IPS-20b (cell line): ENCODE measurements at regions not wholly inside any gene's neighbourhood (a gene's known extent, or its start where the extent isn't known, plus 50 kb on each side); places are given as distances from the start of the nearest gene placed in this dataset.

Experiments
- H3K27ac ChIP-seq: one replicate; pipeline ENCODE4 v1.5.1; 2013; ENCODE audit warnings: low read length
- H3K27me3 ChIP-seq: 2 replicates; pipeline ENCODE4 v1.6.1; 2013; ENCODE audit warnings: mild to moderate bottlenecking, low read length, inconsistent platforms; ENCODE audit not compliant: insufficient read depth
- H3K36me3 ChIP-seq: 2 replicates; pipeline ENCODE4 v1.6.1; 2013; ENCODE audit warnings: low read depth, mild to moderate bottlenecking, inconsistent platforms, low read length, moderate library complexity; ENCODE audit not compliant: insufficient read depth
- H3K4me1 ChIP-seq: 2 replicates; pipeline ENCODE4 v1.6.1; 2013; ENCODE audit warnings: mild to moderate bottlenecking, control low read depth, inconsistent platforms, low read length, moderate library complexity; ENCODE audit not compliant: insufficient read depth
- H3K4me3 ChIP-seq: 2 replicates; pipeline ENCODE4 v1.5.1; 2013; ENCODE audit warnings: mild to moderate bottlenecking, low read length, inconsistent platforms
- H3K9ac ChIP-seq: 2 replicates; pipeline ENCODE4 v1.6.1; 2013; ENCODE audit warnings: low read depth, mild to moderate bottlenecking, inconsistent platforms, low read length, moderate library complexity
- H3K9me3 ChIP-seq: 2 replicates; pipeline ENCODE4 v1.6.1; 2013; ENCODE audit warnings: mild to moderate bottlenecking, low read depth, low read length, inconsistent platforms; ENCODE audit not compliant: insufficient read depth

GRCh38 chr15:67892559-67893377 lies 52.9 kb upstream of the RNU6-1 start:
- no peaks in the 10 kb centered on the region for H3K36me3 ChIP-seq
- no peaks in the 10 kb centered on the region for H3K4me1 ChIP-seq
- peaks cover 9% of the 10 kb centered on the region for H3K9me3 ChIP-seq
- no peak overlapping the region for H3K27ac ChIP-seq
- H3K4me3 ChIP-seq, result no peak overlapping the region
- H3K27me3 ChIP-seq, result no peaks in the 10 kb centered on the region
- no peak overlapping the region for H3K9ac ChIP-seq

- Histone ChIP-seq H3K4me3 (no peak overlapping the region), H3K36me3 (no peaks in the 10 kb centered on the region), H3K4me1 (no peaks in the 10 kb centered on the region), H3K9me3 (peaks cover 8% of the 10 kb centered on the region; the same call in 1 of the 2 replicates), H3K27ac (no peak overlapping the region), H3K27me3 (no peaks in the 10 kb centered on the region), H3K9ac (no peak overlapping the region)
Observed at GRCh38 chr15:67895237-67895636, 55.4 kb upstream of the RNU6-1 start.

DNA sequence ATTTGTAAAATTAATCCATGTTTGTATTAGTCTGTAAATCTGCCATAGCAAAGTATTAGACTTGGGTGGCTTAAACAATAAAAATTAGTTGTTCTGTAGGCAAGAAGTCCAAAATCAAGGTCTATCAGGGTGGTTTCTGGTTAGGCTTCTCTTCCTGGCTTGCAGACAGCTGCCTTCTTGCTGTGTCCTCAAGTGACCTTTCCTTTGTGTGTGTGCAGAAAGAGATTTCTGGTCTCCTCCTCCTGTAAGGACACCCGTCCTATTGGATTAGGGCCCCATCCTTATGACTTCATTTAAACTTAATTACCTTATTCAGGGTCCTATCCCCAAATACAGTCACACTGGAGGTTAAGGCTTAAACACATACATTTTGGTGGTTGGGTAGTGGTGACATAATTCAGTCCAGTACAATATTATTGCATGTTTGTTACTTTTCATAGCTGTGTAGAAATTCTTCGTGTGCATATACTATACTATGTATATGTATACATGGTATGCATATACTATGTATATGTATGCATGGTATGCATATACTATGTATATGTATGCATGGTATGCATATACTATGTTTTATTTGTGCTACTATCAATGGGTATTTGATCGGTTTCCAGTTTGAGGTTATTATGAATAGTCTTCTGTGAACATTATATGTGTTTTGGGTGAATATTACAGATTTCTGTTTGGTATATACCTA lies 57.9 kb upstream of the RNU6-1 start:
- Histone ChIP-seq H3K27me3 (no peaks in the 10 kb centered on the region), H3K27ac (no peak overlapping the region), H3K9ac (no peak overlapping the region), H3K36me3 (no peaks in the 10 kb centered on the region), H3K4me3 (no peak overlapping the region), H3K4me1 (no peaks in the 10 kb centered on the region), H3K9me3 (peaks cover 3% of the 10 kb centered on the region; the same call in 1 of the 2 replicates)

DNA sequence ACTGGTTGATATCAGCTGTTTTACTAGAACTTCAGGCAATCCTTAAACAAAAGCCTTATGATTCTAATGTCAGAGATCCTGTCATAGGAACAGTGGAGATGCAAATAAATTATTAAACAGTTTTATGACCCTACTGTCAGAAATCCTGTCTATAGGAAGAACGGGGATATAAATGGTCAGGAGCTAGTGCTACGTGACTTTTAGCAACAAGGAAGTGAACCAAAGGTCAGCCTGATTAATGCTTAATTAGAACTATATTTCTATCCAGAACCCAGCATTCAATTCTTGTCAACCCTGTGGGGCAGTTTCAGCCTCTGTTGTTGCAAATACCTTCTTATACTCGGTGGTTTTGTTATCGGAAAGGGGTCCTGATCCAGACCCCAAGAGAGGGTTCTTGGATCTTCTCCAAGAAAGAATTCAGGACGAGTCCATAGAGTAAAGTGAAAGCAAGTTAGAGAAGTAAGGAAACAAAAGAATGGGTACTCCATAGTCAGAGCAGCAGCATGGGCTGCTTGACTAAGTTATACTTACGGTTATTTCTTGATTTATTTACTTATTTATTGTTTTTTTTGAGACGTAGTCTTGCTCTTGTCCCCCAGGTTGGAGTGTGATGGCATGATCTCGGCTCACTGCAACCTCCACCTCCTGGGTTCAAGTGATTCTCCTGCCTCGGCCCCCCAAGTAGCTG lies 59.9 kb upstream of the RNU6-1 start:
- Histone ChIP-seq H3K9ac (no peak overlapping the region), H3K27me3 (no peaks in the 10 kb centered on the region), H3K4me1 (no peaks in the 10 kb centered on the region), H3K9me3 (peaks cover 3% of the 10 kb centered on the region; the same call in 1 of the 2 replicates), H3K27ac (no peak overlapping the region), H3K4me3 (no peak overlapping the region), H3K36me3 (no peaks in the 10 kb centered on the region)

- H3K27ac ChIP-seq, result no peak overlapping the region
- no peak overlapping the region for H3K9ac ChIP-seq
- no peaks in the 10 kb centered on the region for H3K4me1 ChIP-seq
Observed at GRCh38 chr15:67900621-67901147, 60.8 kb upstream of the RNU6-1 start.

GRCh38 chr15:67901922-67902321 lies 62.1 kb upstream of the RNU6-1 start:
- Histone ChIP-seq H3K4me3 (no peak overlapping the region), H3K9me3 (no peaks in the 10 kb centered on the region), H3K27ac (no peak overlapping the region), H3K27me3 (no peaks in the 10 kb centered on the region), H3K4me1 (no peaks in the 10 kb centered on the region), H3K36me3 (no peaks in the 10 kb centered on the region), H3K9ac (no peak overlapping the region)

More at GRCh38 chr15:67900621-67901147, 60.8 kb upstream of the RNU6-1 start:
- no peaks in the 10 kb centered on the region for H3K36me3 ChIP-seq
- no peak overlapping the region for H3K4me3 ChIP-seq
- no peaks in the 10 kb centered on the region for H3K9me3 ChIP-seq
- no peaks in the 10 kb centered on the region for H3K27me3 ChIP-seq

DNA sequence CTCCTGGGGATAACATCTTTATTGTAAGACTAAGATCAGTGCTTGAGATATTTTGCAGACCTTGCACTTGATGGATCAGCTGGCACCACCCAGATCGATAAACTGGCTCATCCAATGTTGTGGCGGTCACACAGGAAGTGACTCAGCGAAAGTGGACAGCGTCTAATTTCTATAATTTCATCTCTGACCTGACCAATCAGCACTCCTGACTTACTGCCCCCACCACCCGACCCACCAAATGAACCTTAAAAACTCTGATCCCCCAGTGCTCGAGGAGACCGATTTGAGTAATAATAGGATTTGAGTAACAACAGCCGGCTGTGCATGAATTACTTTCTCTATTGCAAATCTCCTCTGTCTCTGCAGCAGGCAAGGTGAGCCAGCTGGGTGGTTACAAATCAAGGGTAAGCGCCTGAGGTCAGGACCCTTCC lies 62.7 kb upstream of the RNU6-1 start:
- Histone ChIP-seq H3K9ac (no peak overlapping the region), H3K9me3 (no peaks in the 10 kb centered on the region), H3K4me1 (no peaks in the 10 kb centered on the region), H3K4me3 (no peak overlapping the region), H3K27me3 (no peaks in the 10 kb centered on the region), H3K36me3 (no peaks in the 10 kb centered on the region), H3K27ac (no peak overlapping the region)

DNA sequence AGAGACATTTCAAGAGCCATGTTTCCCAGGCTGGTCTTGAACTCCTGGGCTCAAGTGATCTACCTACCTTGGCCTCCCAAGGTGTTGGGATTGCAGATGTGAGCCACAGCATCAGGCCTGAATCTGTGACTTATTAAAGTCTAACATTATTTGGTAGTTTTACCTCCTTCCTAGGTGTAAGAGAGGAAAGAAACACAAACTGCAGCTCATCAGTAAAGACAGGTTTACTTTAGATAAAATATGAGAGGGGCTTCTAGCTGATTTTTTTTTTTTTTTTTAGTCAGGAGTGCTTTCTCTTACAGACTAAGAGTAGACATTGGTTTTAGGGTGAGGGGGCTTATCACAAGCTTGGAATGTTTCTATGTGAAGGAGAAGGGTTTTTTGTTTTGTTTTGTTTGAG lies 63.9 kb upstream of the RNU6-1 start:
- H3K36me3 ChIP-seq, result no peaks in the 10 kb centered on the region
- no peak overlapping the region for H3K27ac ChIP-seq
- no peak overlapping the region for H3K9ac ChIP-seq
- no peaks in the 10 kb centered on the region for H3K4me1 ChIP-seq
- H3K9me3 ChIP-seq, result peaks cover 2% of the 10 kb centered on the region; the same call in 1 of the 2 replicates
- H3K27me3 ChIP-seq, result no peaks in the 10 kb centered on the region
- no peak overlapping the region for H3K4me3 ChIP-seq

- no peaks in the 10 kb centered on the region for H3K36me3 ChIP-seq
- H3K4me1 ChIP-seq, result no peaks in the 10 kb centered on the region
- no peak overlapping the region for H3K4me3 ChIP-seq
- peaks cover 18% of the 10 kb centered on the region for H3K9me3 ChIP-seq
- no peaks in the 10 kb centered on the region for H3K27me3 ChIP-seq
- no peak overlapping the region for H3K9ac ChIP-seq
- H3K27ac ChIP-seq, result no peak overlapping the region
Observed at GRCh38 chr15:67905628-67906027, 65.8 kb upstream of the RNU6-1 start.

DNA sequence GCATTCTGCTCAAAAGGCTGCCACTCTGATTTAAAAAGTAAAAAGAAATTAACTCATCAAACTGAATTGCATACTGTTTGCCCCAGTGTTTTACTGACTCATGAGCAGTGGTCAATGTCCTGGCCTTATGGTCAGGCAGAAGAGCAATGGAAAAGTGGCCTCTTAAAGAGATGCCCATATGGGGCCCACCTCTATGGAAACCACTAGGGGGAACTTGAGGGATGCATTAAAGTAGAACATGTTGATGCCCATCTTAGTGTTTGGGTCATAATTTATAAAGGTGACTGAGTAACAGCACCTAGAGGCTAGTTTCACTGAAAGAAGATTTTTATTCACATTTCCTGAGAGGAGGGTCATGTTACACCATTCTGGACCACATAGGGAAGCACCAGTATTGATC lies 66.5 kb upstream of the RNU6-1 start:
- no peaks in the 10 kb centered on the region for H3K4me1 ChIP-seq
- no peak overlapping the region for H3K4me3 ChIP-seq
- no peak overlapping the region for H3K9ac ChIP-seq
- H3K27ac ChIP-seq, result no peak overlapping the region
- H3K9me3 ChIP-seq, result peaks cover 18% of the 10 kb centered on the region
- no peaks in the 10 kb centered on the region for H3K36me3 ChIP-seq
- H3K27me3 ChIP-seq, result no peaks in the 10 kb centered on the region

- no peak overlapping the region for H3K27ac ChIP-seq
- no peak overlapping the region for H3K4me3 ChIP-seq
- H3K36me3 ChIP-seq, result no peaks in the 10 kb centered on the region
- no peaks in the 10 kb centered on the region for H3K4me1 ChIP-seq
- no peak overlapping the region for H3K9ac ChIP-seq
- no peaks in the 10 kb centered on the region for H3K27me3 ChIP-seq
- peaks cover 18% of the 10 kb centered on the region for H3K9me3 ChIP-seq
Observed at GRCh38 chr15:67907184-67907723, 67.4 kb upstream of the RNU6-1 start.
